Neural cell (in vitro differentiated cells): ENCODE measurements at regions not wholly inside any gene's neighbourhood (a gene's known extent, or its start where the extent isn't known, plus 50 kb on each side); places are given as distances from the start of the nearest gene placed in this dataset.

Source experiments
- H2AFZ ChIP-seq: fragments of 200-600, 300-800 bp; sonication (generic), shearing (Covaris generic); 2 replicates; pipeline ENCODE4 v1.6.0; 2014; ENCODE audit warnings: low read depth, mild to moderate bottlenecking, antibody characterized with exemption, low read length, moderate library complexity
- H3F3A ChIP-seq: fragments of 200-600 bp; shearing (Covaris generic); 2 replicates; pipeline ENCODE4 v1.6.1; 2016; ENCODE audit warnings: mild to moderate bottlenecking, moderate library complexity, mixed read lengths, antibody characterized with exemption, low read length; ENCODE audit not compliant: insufficient read depth, poor library complexity, severe bottlenecking
- H3K27ac ChIP-seq: fragments of 200-600, 300-800 bp; sonication (generic), shearing (Covaris generic); 2 replicates; pipeline ENCODE4 v1.5.1; 2014; ENCODE audit warnings: mild to moderate bottlenecking, low read length, moderate library complexity
- H3K27me3 ChIP-seq: fragments of 300-800, 200-600 bp; sonication (generic), shearing (Covaris generic); 2 replicates; pipeline ENCODE4 v1.6.0; 2014; ENCODE audit warnings: mild to moderate bottlenecking, low read depth, low read length, moderate library complexity; ENCODE audit not compliant: insufficient read depth
- H3K36me3 ChIP-seq: fragments of 300-800, 200-600 bp; sonication (generic), shearing (Covaris generic); 2 replicates; pipeline ENCODE4 v1.5.1; 2014; ENCODE audit warnings: mild to moderate bottlenecking, antibody characterized with exemption, low read length, moderate library complexity; ENCODE audit not compliant: insufficient read depth
- H3K4me2 ChIP-seq: fragments of 300-800, 200-600 bp; sonication (generic), shearing (Covaris generic); 2 replicates; pipeline ENCODE4 v1.6.0; 2014; ENCODE audit warnings: mild to moderate bottlenecking, low read length
- H3K4me3 ChIP-seq: fragments of 300-800, 200-600 bp; sonication (generic), shearing (Covaris generic); 2 replicates; pipeline ENCODE4 v1.5.1; 2014; ENCODE audit warnings: mild to moderate bottlenecking, low read length, moderate library complexity
- H3K79me2 ChIP-seq: fragments of 200-600 bp; shearing (Covaris generic); replicated peaks from 2 replicates; pipeline ENCODE4 v1.6.0; 2014; ENCODE audit warnings: mild to moderate bottlenecking, low read length, moderate library complexity; ENCODE audit not compliant: insufficient read depth
- H3K9ac ChIP-seq: fragments of 300-800, 200-600 bp; sonication (generic), shearing (Covaris generic); 2 replicates; pipeline ENCODE4 v1.6.1; 2016; ENCODE audit warnings: mild to moderate bottlenecking, low read length, mixed read lengths
- H3K9me2 ChIP-seq: fragments of 200-600 bp; shearing (Covaris generic); 2 replicates; pipeline ENCODE4 v1.6.1; 2016; ENCODE audit warnings: mild to moderate bottlenecking, low read length, mixed read lengths; ENCODE audit not compliant: insufficient read depth
- H3K9me3 ChIP-seq: fragments of 200-600, 300-800 bp; sonication (generic), shearing (Covaris generic); 2 replicates; pipeline ENCODE4 v1.6.1; 2016; ENCODE audit warnings: mild to moderate bottlenecking, mixed run types, low read length, moderate library complexity, mixed read lengths
- H4K20me1 ChIP-seq: fragments of 200-600 bp; shearing (Covaris generic); 2 replicates; pipeline ENCODE4 v1.6.1; 2016; ENCODE audit warnings: mild to moderate bottlenecking, mixed run types; ENCODE audit not compliant: insufficient read depth
- CTCF ChIP-seq: fragments of 450-650 bp; IDR thresholded peaks from 2 replicates; pipeline ENCODE4 v1.5.1; 2014; ENCODE audit warnings: antibody characterized with exemption, mild to moderate bottlenecking, moderate library complexity; ENCODE audit not compliant: poor library complexity, severe bottlenecking
- EP300 ChIP-seq: fragments of 450-650 bp; conservative IDR thresholded peaks from 2 replicates; pipeline ENCODE4 v1.6.1; 2014; ENCODE audit warnings: antibody characterized with exemption, mild to moderate bottlenecking, moderate library complexity; ENCODE audit not compliant: poor library complexity, severe bottlenecking
- EZH2 ChIP-seq: fragments of 200-600, 300-800 bp; shearing (Covaris generic), sonication (generic); IDR thresholded peaks from 2 replicates; pipeline ENCODE4 v1.6.1; 2014; ENCODE audit warnings: antibody characterized with exemption, low read length, borderline replicate concordance, mild to moderate bottlenecking; ENCODE audit not compliant: insufficient read depth, poor library complexity, severe bottlenecking
- MXI1 ChIP-seq: fragments of 450-650 bp; conservative IDR thresholded peaks from 2 replicates; pipeline ENCODE4 v1.6.1; 2014; ENCODE audit warnings: antibody characterized with exemption, mild to moderate bottlenecking; ENCODE audit not compliant: poor library complexity, severe bottlenecking
- POLR2AphosphoS5 ChIP-seq: IDR thresholded peaks from 2 replicates; pipeline ENCODE4 v1.6.1; 2012
- RAD21 ChIP-seq: fragments of 450-650 bp; conservative IDR thresholded peaks from 2 replicates; pipeline ENCODE4 v1.6.1; 2014; ENCODE audit warnings: antibody characterized with exemption, mild to moderate bottlenecking, moderate library complexity
- REST ChIP-seq: IDR thresholded peaks from 2 replicates; pipeline ENCODE4 v1.6.1; 2012; ENCODE audit warnings: borderline replicate concordance
- SMC3 ChIP-seq: fragments of 450-650 bp; conservative IDR thresholded peaks from 2 replicates; pipeline ENCODE4 v1.6.1; 2014; ENCODE audit warnings: antibody characterized with exemption, mild to moderate bottlenecking, moderate library complexity; ENCODE audit not compliant: poor library complexity
- TAF1 ChIP-seq: IDR thresholded peaks from 2 replicates; pipeline ENCODE4 v1.6.1; 2012; ENCODE audit warnings: low read depth

- no peak for TF ChIP-seq MXI1
- TF ChIP-seq EP300, result no peak
- TF ChIP-seq CTCF, result no peak
- no peak for TF ChIP-seq EZH2
- no peak for TF ChIP-seq POLR2AphosphoS5
- no peak for TF ChIP-seq SMC3
- TF ChIP-seq REST, result peak; percentile 56
- no peak for TF ChIP-seq RAD21
- no peak overlapping the region for H3K27ac ChIP-seq
- no peaks in the 10 kb centered on the region for H3K79me2 ChIP-seq
- H3K9me3 ChIP-seq, result no peaks in the 10 kb centered on the region
- H3K9me2 ChIP-seq, result no peaks in the 10 kb centered on the region
- no peaks in the 10 kb centered on the region for H3F3A ChIP-seq
- no peaks in the 10 kb centered on the region for H3K27me3 ChIP-seq
- no peaks in the 10 kb centered on the region for H3K36me3 ChIP-seq
- H4K20me1 ChIP-seq, result no peaks in the 10 kb centered on the region
- H3K4me2 ChIP-seq, result no peak overlapping the region
- H3K4me3 ChIP-seq, result no peak overlapping the region
- H2AFZ ChIP-seq, result no peak overlapping the region
- no peak overlapping the region for H3K9ac ChIP-seq
Observed at GRCh38 chr18:51248685-51249084, 51.2 kb upstream of the MEX3C start.

- H3K4me3 ChIP-seq, result no peak overlapping the region
- no peaks in the 10 kb centered on the region for H3K9me2 ChIP-seq
- no peaks in the 10 kb centered on the region for H4K20me1 ChIP-seq
- H3K9ac ChIP-seq, result no peak overlapping the region
- no peaks in the 10 kb centered on the region for H3K36me3 ChIP-seq
- TF ChIP-seq POLR2AphosphoS5, result no peak
- TF ChIP-seq EP300, result no peak
- no peak for TF ChIP-seq SMC3
- TF ChIP-seq MXI1, result no peak
- TF ChIP-seq RAD21, result no peak
- no peak for TF ChIP-seq TAF1
- TF ChIP-seq EZH2, result no peak
- TF ChIP-seq REST, result no peak
- no peak for TF ChIP-seq CTCF
- no peaks in the 10 kb centered on the region for H3K9me3 ChIP-seq
- H2AFZ ChIP-seq, result no peak overlapping the region
- no peaks in the 10 kb centered on the region for H3K27me3 ChIP-seq
- H3F3A ChIP-seq, result no peaks in the 10 kb centered on the region
- H3K4me2 ChIP-seq, result no peak overlapping the region
- H3K79me2 ChIP-seq, result no peaks in the 10 kb centered on the region
- no peak overlapping the region for H3K27ac ChIP-seq
Observed at GRCh38 chr18:51250006-51250405, 52.5 kb upstream of the MEX3C start.
